ENCODE measurements at regions not wholly inside any gene's neighbourhood (a gene's known extent, or its start where the extent isn't known, plus 50 kb on each side); places are given as distances from the start of the nearest gene placed in this dataset.

DNA sequence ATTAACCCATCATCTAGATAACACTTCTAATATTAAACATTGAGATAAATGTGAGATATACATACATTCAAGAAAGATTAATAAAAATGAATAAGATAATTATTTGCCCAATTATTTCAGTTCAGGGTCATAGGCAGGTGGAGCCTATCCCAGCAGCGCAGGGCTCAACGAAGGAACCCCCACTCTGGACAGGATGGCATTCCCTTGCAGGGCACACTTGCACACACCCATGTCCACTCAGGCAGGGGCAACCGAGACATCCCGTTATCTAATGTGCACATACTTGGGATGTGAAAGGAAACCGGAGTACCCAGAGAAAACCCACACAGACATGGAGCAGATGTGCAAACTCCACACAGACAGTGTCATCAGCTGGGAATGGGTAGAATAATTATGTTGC lies 175.4 kb upstream of the CMC1 start:
- TF ChIP-seq CTCF (IDR thresholded peaks at IDR 0.05; ENCODE audit: low read depth, low read length, poor library complexity, severe bottlenecking), result no peak
- no peak for TF ChIP-seq EZH2phosphoT487 (IDR thresholded peaks at IDR 0.05; ENCODE audit: borderline replicate concordance, low read length)

Measured in DOHH2 (cell line).